ENCODE measurements at regions not wholly inside any gene's neighbourhood (a gene's known extent, or its start where the extent isn't known, plus 50 kb on each side); places are given as distances from the start of the nearest gene placed in this dataset.

GRCh38 chr2:37561615-37562569 lies 109.5 kb downstream of the CDC42EP3 start:
- TF ChIP-seq ZSCAN29 (IDR thresholded peaks at IDR 0.05) (no peak), SRF (CRISPR knock-in tag; IDR thresholded peaks at IDR 0.05) (no peak), IRF1 (CRISPR knock-in tag; IDR thresholded peaks at IDR 0.05; ENCODE audit: borderline replicate concordance) (no peak), REST (IDR thresholded peaks at IDR 0.05; ENCODE audit: borderline replicate concordance) (peak; percentile 90), REST (CRISPR knock-in tag; IDR thresholded peaks at IDR 0.05; ENCODE audit: low read depth) (no peak), MNT (conservative IDR thresholded peaks at IDR 0.05) (peak; percentile 34 to 67; a peak in 2 of 4 replicates), JUNB (CRISPR knock-in tag; conservative IDR thresholded peaks at IDR 0.05) (peak; percentile 69), CTCF (IDR thresholded peaks at IDR 0.05 in 2 of 3, conservative IDR thresholded peaks at IDR 0.05 in 1 of 3; ENCODE audit: insufficient read depth in 2 of 3, low read depth in 1 of 3, low read length in 3 of 3) (no peak), FOSL1 (tag; conservative IDR thresholded peaks at IDR 0.05) (peak; percentile 99), GATA2 (CRISPR knock-in tag; IDR thresholded peaks at IDR 0.05) (peak; percentile 65), CHD1 (IDR thresholded peaks at IDR 0.05; ENCODE audit: low read length) (no peak), GTF2F1 (IDR thresholded peaks at IDR 0.05; ENCODE audit: low read depth, low read length) (no peak), U2AF2 (optimal IDR thresholded peaks at IDR 0.05; ENCODE audit: low read depth, low read length) (no peak), TSHZ1 (CRISPR knock-in tag; IDR thresholded peaks at IDR 0.05) (no peak; the same call in 1 of the 2 replicates), YY1 (IDR thresholded peaks at IDR 0.05; ENCODE audit: borderline replicate concordance in 1 of 3, control insufficient read depth in 1 of 3, extremely low read depth in 1 of 3, insufficient read depth in 3 of 3, insufficient read length in 1 of 3, insufficient replicate concordance in 2 of 3, low read depth in 1 of 3, low read length in 2 of 3) (no peak)

All from K562 (cell line).